Pons (tissue), 1 donor: ENCODE measurements at regions not wholly inside any gene's neighbourhood (a gene's known extent, or its start where the extent isn't known, plus 50 kb on each side); places are given as distances from the start of the nearest gene placed in this dataset.
A peak's percentile ranks its signal among the peaks of the same experiment; 100 is the strongest.
"Not testable (repeated sequence)": the region's sequence is repeated elsewhere in the genome, so short reads cannot be mapped to it uniquely, and the experiment has no call there.

Source experiments
- DNase-seq: peaks from one replicate; pipeline ENCODE4 v3.0.0-alpha.2; 2016; ENCODE audit warnings: low spot score

DNA sequence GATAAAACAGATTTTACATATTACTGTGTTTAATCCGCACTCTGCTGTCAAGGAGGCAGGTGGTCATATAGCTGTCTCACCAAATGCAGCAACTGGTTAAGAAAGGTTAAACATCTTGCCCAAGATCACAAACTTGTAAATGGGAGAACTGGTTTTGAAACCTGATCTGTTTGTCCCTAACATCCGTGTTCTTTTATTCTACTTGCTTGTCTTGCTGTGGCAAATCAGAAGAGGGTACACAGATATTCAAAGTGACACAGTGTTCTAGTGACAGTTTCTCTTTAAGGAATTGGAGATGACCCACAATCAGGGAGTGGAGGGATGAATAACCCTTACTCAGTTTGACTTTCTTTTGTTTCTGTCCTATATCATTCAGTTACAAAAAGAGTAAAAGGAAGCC, 83.0 kb upstream of the SGK1 start:
- no peak for DNase-seq

- DNase-seq, result peak; percentile 56
Measured at GRCh38 chr6:134398453-134398852, 80.5 kb upstream of the SGK1 start.

DNA sequence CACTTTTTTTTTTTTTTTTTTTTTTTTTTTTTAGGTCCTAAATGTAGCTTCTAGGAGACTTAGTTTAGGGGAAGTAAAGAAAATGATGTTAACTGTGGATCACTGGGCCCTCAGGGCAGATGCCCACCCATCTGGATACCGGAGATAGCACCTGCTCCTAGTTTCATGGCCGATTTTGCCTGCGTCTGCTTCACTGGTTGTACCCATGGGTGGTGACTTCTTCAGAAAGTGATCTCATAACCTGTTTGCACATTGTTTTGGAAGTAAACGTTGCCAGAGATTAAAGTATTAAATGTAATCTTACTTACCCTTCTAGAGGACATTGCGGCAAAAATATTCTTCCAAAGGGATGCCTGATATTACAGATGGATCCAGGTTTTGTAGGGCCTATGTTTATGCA, 79.8 kb upstream of the SGK1 start:
- no peak for DNase-seq

DNA sequence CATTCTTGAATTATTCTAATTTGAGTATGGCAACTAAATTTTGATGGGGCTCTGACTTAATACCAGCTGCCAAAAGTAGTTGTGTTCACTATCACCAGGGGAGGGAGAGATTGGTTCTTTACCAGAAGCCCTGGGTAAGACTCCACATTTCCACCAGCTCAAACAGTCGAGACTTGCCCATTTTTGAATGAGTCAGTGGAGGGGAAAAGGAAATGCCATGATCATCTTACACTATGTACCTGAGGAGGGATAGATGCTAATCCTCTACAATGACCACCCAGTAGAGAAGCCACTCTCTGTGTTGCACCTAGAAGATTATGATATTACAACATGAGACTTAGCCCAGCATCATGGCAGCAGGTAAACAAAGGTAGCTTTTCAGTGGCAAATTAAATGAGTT, 77.0 kb upstream of the SGK1 start:
- no peak for DNase-seq

GRCh38 chr6:134394208-134394607, 76.3 kb upstream of the SGK1 start:
- DNase-seq, result no peak

DNA sequence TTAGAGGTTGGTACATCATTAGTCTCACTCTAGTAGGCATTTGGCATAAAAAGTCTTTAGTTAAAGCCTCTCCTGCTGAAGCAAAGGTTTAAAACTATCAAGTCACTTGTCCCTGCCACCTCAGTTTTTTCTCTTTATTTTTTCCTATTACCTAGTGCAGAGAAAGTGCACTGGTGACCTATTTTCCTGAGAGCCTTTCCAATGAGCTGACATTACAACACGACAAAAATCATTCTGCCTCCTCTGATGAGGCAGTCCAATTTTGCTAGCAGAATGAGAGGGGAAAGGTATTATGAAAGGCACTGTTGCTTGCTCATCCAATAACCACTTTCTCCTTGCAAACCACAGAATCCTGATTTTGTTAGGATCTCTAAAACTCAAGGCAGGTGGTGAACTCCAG, 73.3 kb upstream of the SGK1 start:
- no peak for DNase-seq

DNA sequence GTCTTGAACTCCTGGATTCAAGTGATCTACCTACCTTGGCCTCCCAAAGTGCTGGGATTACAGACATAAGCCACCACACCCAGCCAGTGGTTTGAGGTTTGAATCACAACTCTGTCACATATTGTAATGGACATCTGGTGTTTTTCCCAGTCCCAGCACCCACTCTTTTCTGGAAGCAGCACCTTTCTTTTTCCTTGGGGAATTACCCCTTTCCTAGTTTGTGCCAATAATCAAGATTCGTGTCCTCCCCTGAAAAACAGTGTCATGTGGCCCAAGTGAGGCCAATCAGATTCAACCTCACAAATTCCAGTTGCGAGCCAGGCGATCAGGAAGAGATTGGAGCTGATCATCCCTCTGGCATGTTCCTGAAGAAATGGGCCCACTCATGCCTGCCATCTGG, 71.7 kb upstream of the SGK1 start:
- no peak for DNase-seq

GRCh38 chr6:134389129-134389528, 71.2 kb upstream of the SGK1 start:
- no peak for DNase-seq

- not testable (repeated sequence) for DNase-seq
Measured at GRCh38 chr6:134386482-134386881, 68.6 kb upstream of the SGK1 start.

DNA sequence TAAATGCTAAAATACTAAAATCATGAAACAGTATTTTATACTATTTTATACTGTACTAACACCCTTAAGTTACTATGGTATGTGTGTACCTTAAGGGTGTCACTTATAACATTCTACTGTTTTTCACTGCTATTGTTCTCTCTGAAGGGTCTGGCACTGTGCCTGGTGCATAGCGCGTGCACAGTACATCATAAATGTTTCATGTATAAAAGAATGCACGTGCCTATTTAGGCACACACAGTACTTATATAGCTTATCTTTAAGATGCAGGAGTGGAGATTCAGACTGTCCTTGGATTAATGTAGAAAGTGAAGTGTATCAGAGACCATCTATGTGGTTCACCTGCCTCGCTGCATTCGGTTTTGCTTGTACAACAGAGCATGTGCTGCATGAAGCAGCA, 64.0 kb upstream of the SGK1 start:
- DNase-seq, result no peak

DNA sequence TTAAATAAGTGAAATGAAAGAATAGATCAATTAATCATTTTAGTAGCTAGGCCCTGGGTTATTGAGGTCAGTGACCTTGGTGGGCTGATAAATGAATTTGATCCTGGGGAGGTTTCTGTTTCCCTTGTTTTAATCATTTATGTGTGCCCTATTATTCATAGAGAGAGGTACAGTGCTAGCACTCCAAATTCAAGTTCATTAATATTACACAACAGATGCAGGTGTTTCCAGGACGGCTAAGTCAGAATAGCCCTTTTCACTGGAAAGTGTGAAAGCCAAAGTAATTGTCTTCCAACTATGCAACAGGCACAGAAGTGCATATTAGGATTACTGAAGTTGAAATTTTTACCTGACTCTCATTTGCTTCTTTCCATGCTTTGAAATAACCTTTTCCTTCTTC, 61.7 kb upstream of the SGK1 start:
- DNase-seq, result no peak

GRCh38 chr6:134379076-134379475, 61.2 kb upstream of the SGK1 start:
- no peak for DNase-seq

DNA sequence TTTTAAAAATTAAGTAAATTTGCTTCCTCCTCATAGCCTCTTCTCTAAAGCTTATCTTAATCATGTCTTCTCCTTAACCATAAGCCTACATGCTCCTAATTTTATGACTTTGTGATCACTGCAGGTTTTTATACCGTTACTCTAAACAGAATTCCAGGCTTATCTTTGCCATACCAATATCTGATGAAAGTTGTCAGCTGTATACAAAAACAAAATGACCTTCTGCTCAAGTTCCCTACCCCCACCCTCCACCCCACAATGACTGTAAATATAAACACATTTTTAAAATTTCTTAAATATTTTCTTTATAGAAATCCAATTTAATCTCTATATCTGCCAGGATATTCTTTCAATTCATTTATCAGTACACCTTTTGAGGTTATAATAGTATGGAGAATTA, 60.5 kb upstream of the SGK1 start:
- DNase-seq, result no peak

GRCh38 chr6:134376785-134377184, 58.9 kb upstream of the SGK1 start:
- DNase-seq, result no peak

DNA sequence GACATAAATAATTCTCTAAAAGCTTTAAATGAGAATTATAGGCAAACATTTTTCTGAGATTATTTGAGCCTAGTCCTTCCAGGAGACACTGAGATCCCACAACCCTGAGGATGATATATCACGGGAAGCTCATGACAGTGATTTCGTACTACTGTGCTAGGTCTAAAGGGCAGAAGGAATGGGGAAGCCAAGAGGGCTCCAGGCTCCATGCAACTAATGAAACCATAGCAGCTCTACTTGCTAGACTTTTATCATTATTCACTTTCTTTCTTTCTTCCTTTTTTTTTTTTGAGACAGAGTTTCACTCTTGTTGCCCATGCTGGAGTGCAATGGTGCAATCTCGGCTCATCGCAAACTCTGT, 57.3 kb upstream of the SGK1 start:
- no peak for DNase-seq

GRCh38 chr6:134374491-134375219, 56.7 kb upstream of the SGK1 start:
- DNase-seq, result no peak

GRCh38 chr6:134373993-134374392, 56.1 kb upstream of the SGK1 start:
- no peak for DNase-seq

DNA sequence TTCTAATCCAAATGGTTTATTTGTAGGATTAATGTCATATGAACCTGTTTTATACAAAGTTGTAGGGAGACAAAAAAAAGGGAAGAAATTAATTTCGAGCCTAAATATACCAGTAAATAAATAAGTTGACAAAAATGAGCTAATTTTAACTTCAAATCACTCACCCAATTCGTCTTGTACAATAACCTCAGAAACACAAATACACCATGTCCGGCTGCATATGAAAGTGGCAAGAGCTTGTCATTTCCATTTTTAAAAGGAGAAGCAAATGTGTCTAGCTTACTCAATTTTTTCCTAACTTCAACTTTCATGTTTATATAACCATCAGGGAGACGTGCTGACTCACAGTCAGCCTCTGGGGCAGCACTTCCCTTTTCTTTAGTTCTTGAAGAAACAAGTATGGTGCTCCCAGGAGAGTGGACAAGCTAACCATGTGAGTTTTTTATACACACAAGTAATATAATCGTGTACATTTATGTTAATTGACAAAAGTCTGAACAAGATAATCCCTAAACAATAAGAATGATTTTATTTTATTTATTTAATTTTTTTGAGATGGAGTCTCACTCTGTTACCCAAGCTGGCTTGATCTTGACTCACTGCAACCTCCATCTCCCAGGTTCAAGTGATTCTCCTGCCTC, 55.5 kb upstream of the SGK1 start:
- peak; percentile 89 for DNase-seq

DNA sequence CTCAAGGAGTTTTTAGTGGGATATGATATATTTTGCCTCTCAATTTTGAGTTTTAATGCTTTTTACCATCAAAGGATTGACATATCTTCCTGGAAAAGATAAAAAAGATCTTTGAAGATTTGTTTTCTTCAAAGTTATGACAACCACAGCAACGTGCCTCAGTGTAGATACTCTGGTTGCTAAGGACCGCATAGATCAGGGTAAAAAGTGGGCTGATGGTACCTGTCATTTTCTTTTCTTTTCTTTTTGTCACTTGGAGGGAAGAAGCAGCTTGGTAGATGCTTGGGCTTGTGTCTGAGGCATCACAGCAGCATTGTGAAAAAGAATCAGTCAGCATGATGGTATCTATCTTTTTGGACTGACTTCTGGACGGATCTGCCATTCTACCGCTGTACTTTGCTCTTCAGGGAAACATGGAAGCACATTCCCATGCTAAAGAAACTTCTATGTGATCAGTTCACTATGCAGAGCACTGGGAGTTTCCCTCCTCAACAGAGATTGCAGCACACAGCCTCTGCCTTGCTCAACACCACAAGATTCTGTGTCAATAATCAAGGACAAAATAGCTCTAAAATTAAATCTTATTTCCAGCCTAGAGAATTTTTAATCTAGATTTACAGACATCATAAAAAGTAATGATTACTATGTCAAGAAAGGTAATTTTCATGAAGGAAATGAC, 54.8 kb upstream of the SGK1 start:
- DNase-seq, result peak; percentile 58

- DNase-seq, result no peak
Measured at GRCh38 chr6:134368670-134369069, 50.8 kb upstream of the SGK1 start.
